HCT116 (cell line): ENCODE measurements at regions not wholly inside any gene's neighbourhood (a gene's known extent, or its start where the extent isn't known, plus 50 kb on each side); places are given as distances from the start of the nearest gene placed in this dataset.

ENCODE experiments used
- ATAC-seq: fragments of 200-7000 bp; cut with Tn5 transposase; 2 replicates; pipeline ENCODE4 v1.9.1; 2020; ENCODE audit warnings: mild to moderate bottlenecking, moderate library complexity
- BruUV-seq: library from RNA; stranded (reverse); fragments of 400-500 nt; replicated peaks from 2 replicates; lab custom pipeline; 2021; lab: Mats Ljungman, UMichigan
- CTCF ChIA-PET: fragments of 300-600 bp; sonication (Branson Sonifier 250); formaldehyde crosslinking; loops from one replicate; lab custom pipeline; 2021; ENCODE audit warnings: antibody characterized with exemption; lab: Charles Lee
- POLR2A ChIA-PET: fragments of 300-600, 350-600 bp; sonication (Branson Sonifier 250); formaldehyde crosslinking; loops from one replicate; lab custom pipeline; 2021; ENCODE audit warnings: antibody characterized with exemption; lab: Charles Lee
- RAD21 ChIA-PET, 2 experiments: fragments of 300-600 bp; sonication (Branson Sonifier 250); formaldehyde crosslinking; loops; one replicate each; lab custom pipeline; 2023; ENCODE audit warnings: low total read pairs in 2 of 2; ENCODE audit not compliant: uncharacterized antibody in 2 of 2, unreplicated experiment in 2 of 2, low non-redundant PET in 1 of 2; lab: Charles Lee
- DNase-seq: peaks from one replicate; pipeline ENCODE4 v3.0.0-alpha.2; 2010; ENCODE audit warnings: low read depth, low spot score
- H2AFZ ChIP-seq: fragments of 200-600 bp; shearing (Covaris generic), sonication (generic); 2 replicates; pipeline ENCODE4 v1.6.1; 2017; ENCODE audit warnings: low read depth, mixed run types, mixed read lengths, antibody characterized with exemption, low read length; ENCODE audit not compliant: poor library complexity, severe bottlenecking
- H3K27ac ChIP-seq: 2 replicates; pipeline ENCODE4 v1.5.1; 2012; ENCODE audit warnings: low read depth, low read length
- H3K27me3 ChIP-seq: fragments of 200-600 bp; sonication (generic); 2 replicates; pipeline ENCODE4 v1.6.1; 2016; ENCODE audit warnings: mixed run types, low read length, mixed read lengths; ENCODE audit not compliant: insufficient read depth
- H3K36me3 ChIP-seq, 2 experiments: fragments of 200-500 bp in 1 of 2; fragments of 200-600 bp in 1 of 2; sonication (Bioruptor generic) in 1 of 2; sonication (generic) in 1 of 2; 2 replicates each; pipeline versions ENCODE4 v1.5.1 to v1.6.1; 2014 to 2016; ENCODE audit warnings: low read length in 2 of 2, inconsistent platforms in 1 of 2, mixed read lengths in 1 of 2, mixed run types in 1 of 2; ENCODE audit not compliant: insufficient read depth in 2 of 2, control insufficient read depth in 1 of 2
- H3K4me1 ChIP-seq, 2 experiments: fragments of 200-600 bp in 1 of 2; sonication (generic) in 1 of 2; 2 replicates each; pipeline versions ENCODE4 v1.5.1 to v1.6.1; 2012 to 2017; ENCODE audit warnings: low read length in 2 of 2, inconsistent platforms in 1 of 2, mild to moderate bottlenecking in 1 of 2, mixed read lengths in 1 of 2, mixed run types in 1 of 2, moderate library complexity in 1 of 2; ENCODE audit not compliant: insufficient read depth in 2 of 2, control insufficient read depth in 1 of 2
- H3K4me2 ChIP-seq: fragments of 200-600 bp; sonication (generic); 2 replicates; pipeline ENCODE4 v1.6.1; 2017; ENCODE audit warnings: mixed run types, low read length, mixed read lengths
- H3K4me3 ChIP-seq, 2 experiments: fragments of 200-600 bp in 1 of 2; sonication (generic) in 1 of 2; replicated peaks in 1 of 2; 2 replicates each; pipeline ENCODE4 v1.5.1; 2011 to 2016; ENCODE audit warnings: low read length in 2 of 2, control low read depth in 1 of 2, low read depth in 1 of 2, mild to moderate bottlenecking in 1 of 2, mixed read lengths in 1 of 2, mixed run types in 1 of 2
- H3K79me2 ChIP-seq: fragments of 200-600 bp; sonication (generic); 2 replicates; pipeline ENCODE4 v1.6.1; 2017; ENCODE audit warnings: mild to moderate bottlenecking, mixed run types, low read length, moderate library complexity, mixed read lengths; ENCODE audit not compliant: insufficient read depth
- H3K9ac ChIP-seq: fragments of 200-600 bp; sonication (generic); 2 replicates; pipeline ENCODE4 v1.6.1; 2016; ENCODE audit warnings: low read length, mixed read lengths
- H3K9me2 ChIP-seq: fragments of 200-600 bp; sonication (generic), shearing (Covaris generic); 2 replicates; pipeline ENCODE4 v1.6.1; 2017; ENCODE audit warnings: mixed run types, mild to moderate bottlenecking, moderate library complexity; ENCODE audit not compliant: insufficient read depth
- H3K9me3 ChIP-seq, 2 experiments: fragments of 200-500 bp in 1 of 2; fragments of 200-600 bp in 1 of 2; sonication (Bioruptor generic) in 1 of 2; sonication (generic) in 1 of 2; 2 replicates each; pipeline ENCODE4 v1.6.1; 2014 to 2017; ENCODE audit warnings: low read length in 2 of 2, mixed read lengths in 2 of 2, inconsistent platforms in 1 of 2, low read depth in 1 of 2, mild to moderate bottlenecking in 1 of 2, mixed run types in 1 of 2, moderate library complexity in 1 of 2; ENCODE audit not compliant: control insufficient read depth in 1 of 2, insufficient read depth in 1 of 2
- H4K20me1 ChIP-seq: fragments of 200-600 bp; sonication (generic), shearing (Covaris generic); 2 replicates; pipeline ENCODE4 v1.6.1; 2017; ENCODE audit warnings: mixed run types, mild to moderate bottlenecking, moderate library complexity; ENCODE audit not compliant: insufficient read depth
- CBX3 ChIP-seq: IDR thresholded peaks from 2 replicates; pipeline ENCODE4 v1.6.1; 2012; ENCODE audit warnings: low read depth
- CEBPB ChIP-seq: IDR thresholded peaks from 2 replicates; pipeline ENCODE4 v1.6.1; 2012; ENCODE audit warnings: low read depth
- EZH2 ChIP-seq: fragments of 200-600 bp; sonication (generic); IDR thresholded peaks from 2 replicates; pipeline ENCODE4 v1.6.1; 2017; ENCODE audit warnings: antibody characterized with exemption, mixed run types
- EZH2phosphoT487 ChIP-seq: fragments of 200-600 bp; IDR thresholded peaks from 2 replicates; pipeline ENCODE4 v1.6.1; 2018; ENCODE audit warnings: antibody characterized with exemption, borderline replicate concordance
- JUND ChIP-seq: IDR thresholded peaks from 2 replicates; pipeline ENCODE4 v1.6.1; 2012
- POLR2A ChIP-seq: IDR thresholded peaks from 2 replicates; pipeline ENCODE4 v1.7.0; 2011; ENCODE audit warnings: borderline replicate concordance; ENCODE audit not compliant: insufficient read depth, insufficient read length; ENCODE audit errors: extremely low read depth
- RAD21 ChIP-seq: IDR thresholded peaks from 2 replicates; pipeline ENCODE4 v1.6.1; 2012; ENCODE audit warnings: low read depth, mild to moderate bottlenecking
- SIN3A ChIP-seq: IDR thresholded peaks from 2 replicates; pipeline ENCODE4 v1.6.1; 2012; ENCODE audit warnings: low read depth
- TCF7L2 ChIP-seq: IDR thresholded peaks from 2 replicates; pipeline ENCODE4 v1.7.0; 2011; ENCODE audit warnings: borderline replicate concordance, inconsistent platforms; ENCODE audit not compliant: insufficient read depth, insufficient read length; ENCODE audit errors: extremely low read depth
- YY1 ChIP-seq: IDR thresholded peaks from 2 replicates; pipeline ENCODE4 v1.6.1; 2011; ENCODE audit warnings: low read length, low read depth, moderate library complexity, mild to moderate bottlenecking; ENCODE audit not compliant: insufficient replicate concordance; ENCODE audit errors: extremely low read depth
- ZNF274 ChIP-seq: fragments of 200-500 bp; sonication (Bioruptor generic); IDR thresholded peaks from 2 replicates; pipeline ENCODE4 v1.6.1; 2014; ENCODE audit warnings: mild to moderate bottlenecking, low read depth, low read length, inconsistent platforms
- intact Hi-C: fragments of 100-400 bp; cut with micrococcal nuclease; formaldehyde crosslinking; loops from 2 replicates; pipeline ENCODE4 v1.10.0; 2022
- TF ChIP-seq, protein P1 (sequence below): IDR thresholded peaks from 2 replicates; pipeline ENCODE4 v1.6.1; 2011; ENCODE audit warnings: mild to moderate bottlenecking, low read length, moderate library complexity; ENCODE audit not compliant: insufficient replicate concordance; ENCODE audit errors: extremely low read depth
- TF ChIP-seq, protein P2 (sequence below), 3 experiments: fragments of 200-600 bp in 1 of 3; sonication (generic) in 1 of 3; IDR thresholded peaks in 2 of 3; conservative IDR thresholded peaks in 1 of 3; 2 replicates each; pipeline ENCODE4 v1.5.1; 2012 to 2017; ENCODE audit warnings: low read depth in 2 of 3, low read length in 2 of 3, antibody characterized with exemption in 1 of 3, borderline replicate concordance in 1 of 3, control low read depth in 1 of 3, mild to moderate bottlenecking in 1 of 3, mixed read lengths in 1 of 3, mixed run types in 1 of 3, moderate library complexity in 1 of 3; ENCODE audit not compliant: insufficient read depth in 1 of 3
- TF ChIP-seq, protein P3 (sequence below): IDR thresholded peaks from 2 replicates; pipeline ENCODE4 v1.6.1; 2012

DNA sequence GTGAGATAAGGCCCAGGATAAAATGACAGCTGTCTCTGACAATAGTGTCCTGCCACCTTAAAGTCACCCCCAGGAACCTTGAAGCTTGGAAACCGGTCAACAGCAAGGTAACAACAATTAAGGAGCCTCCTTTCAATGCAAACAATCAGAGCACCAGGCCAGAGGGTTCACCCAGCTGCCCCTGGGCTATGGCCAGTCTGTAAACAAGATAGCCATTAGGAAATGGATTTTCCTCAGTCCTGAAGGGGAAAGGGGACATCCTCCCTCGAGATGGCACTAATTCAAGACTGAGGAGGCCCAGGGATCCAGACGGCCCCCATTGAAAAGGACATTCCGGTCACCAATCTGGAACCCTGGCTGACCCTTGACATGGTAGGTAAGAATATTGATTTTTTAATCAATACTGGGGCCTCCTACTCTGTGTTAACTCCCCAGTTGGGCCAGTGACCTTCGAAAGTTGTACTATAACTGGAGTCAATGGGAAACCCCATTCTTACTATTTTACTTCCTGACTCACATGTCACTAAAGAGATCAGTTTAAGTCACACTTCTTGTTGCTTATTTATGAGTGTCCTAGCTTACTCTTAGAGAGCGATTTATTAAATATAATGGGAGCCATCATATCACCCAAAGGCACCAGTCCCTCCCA lies 61.7 kb upstream of the CT45A1 start:
- DNase-seq (no peak), ATAC-seq (no peak)
- no TSS peak for BruUV-seq
- Histone ChIP-seq H3K27me3 (no peaks in the 10 kb centered on the region), H3K79me2 (no peaks in the 10 kb centered on the region), H2AFZ (no peak overlapping the region), H4K20me1 (no peaks in the 10 kb centered on the region), H3K27ac (no peak overlapping the region), H3K9me3 (no peaks in the 10 kb centered on the region), H3K9ac (no peak overlapping the region), H3K36me3 (no peaks in the 10 kb centered on the region), H3K4me3 (no peak overlapping the region), H3K4me2 (no peak overlapping the region), H3K9me2 (no peaks in the 10 kb centered on the region), H3K4me1 (no peaks in the 10 kb centered on the region)
- intact Hi-C loops = no loop called here
- RAD21 ChIA-PET = no interaction called here
- POLR2A ChIA-PET = no interaction called here
- CTCF ChIA-PET = no interaction called here
- TF ChIP-seq EZH2phosphoT487 (no peak), CBX3 (no peak), YY1 (no peak), RAD21 (no peak), SIN3A (no peak), EZH2 (no peak), POLR2A (no peak), ZNF274 (no peak), JUND (no peak), TCF7L2 (no peak), CEBPB (no peak)
- TF ChIP-seq, protein P1, sequence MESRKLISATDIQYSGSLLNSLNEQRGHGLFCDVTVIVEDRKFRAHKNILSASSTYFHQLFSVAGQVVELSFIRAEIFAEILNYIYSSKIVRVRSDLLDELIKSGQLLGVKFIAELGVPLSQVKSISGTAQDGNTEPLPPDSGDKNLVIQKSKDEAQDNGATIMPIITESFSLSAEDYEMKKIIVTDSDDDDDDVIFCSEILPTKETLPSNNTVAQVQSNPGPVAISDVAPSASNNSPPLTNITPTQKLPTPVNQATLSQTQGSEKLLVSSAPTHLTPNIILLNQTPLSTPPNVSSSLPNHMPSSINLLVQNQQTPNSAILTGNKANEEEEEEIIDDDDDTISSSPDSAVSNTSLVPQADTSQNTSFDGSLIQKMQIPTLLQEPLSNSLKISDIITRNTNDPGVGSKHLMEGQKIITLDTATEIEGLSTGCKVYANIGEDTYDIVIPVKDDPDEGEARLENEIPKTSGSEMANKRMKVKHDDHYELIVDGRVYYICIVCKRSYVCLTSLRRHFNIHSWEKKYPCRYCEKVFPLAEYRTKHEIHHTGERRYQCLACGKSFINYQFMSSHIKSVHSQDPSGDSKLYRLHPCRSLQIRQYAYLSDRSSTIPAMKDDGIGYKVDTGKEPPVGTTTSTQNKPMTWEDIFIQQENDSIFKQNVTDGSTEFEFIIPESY = no peak
- TF ChIP-seq, protein P2, sequence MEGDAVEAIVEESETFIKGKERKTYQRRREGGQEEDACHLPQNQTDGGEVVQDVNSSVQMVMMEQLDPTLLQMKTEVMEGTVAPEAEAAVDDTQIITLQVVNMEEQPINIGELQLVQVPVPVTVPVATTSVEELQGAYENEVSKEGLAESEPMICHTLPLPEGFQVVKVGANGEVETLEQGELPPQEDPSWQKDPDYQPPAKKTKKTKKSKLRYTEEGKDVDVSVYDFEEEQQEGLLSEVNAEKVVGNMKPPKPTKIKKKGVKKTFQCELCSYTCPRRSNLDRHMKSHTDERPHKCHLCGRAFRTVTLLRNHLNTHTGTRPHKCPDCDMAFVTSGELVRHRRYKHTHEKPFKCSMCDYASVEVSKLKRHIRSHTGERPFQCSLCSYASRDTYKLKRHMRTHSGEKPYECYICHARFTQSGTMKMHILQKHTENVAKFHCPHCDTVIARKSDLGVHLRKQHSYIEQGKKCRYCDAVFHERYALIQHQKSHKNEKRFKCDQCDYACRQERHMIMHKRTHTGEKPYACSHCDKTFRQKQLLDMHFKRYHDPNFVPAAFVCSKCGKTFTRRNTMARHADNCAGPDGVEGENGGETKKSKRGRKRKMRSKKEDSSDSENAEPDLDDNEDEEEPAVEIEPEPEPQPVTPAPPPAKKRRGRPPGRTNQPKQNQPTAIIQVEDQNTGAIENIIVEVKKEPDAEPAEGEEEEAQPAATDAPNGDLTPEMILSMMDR (IDR thresholded peaks at IDR 0.05 in 2 of 3, conservative IDR thresholded peaks at IDR 0.05 in 1 of 3; ENCODE audit: borderline replicate concordance in 1 of 3, insufficient read depth in 1 of 3, low read depth in 2 of 3, low read length in 2 of 3) = no peak
- TF ChIP-seq, protein P3, sequence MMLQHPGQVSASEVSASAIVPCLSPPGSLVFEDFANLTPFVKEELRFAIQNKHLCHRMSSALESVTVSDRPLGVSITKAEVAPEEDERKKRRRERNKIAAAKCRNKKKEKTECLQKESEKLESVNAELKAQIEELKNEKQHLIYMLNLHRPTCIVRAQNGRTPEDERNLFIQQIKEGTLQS = no peak
